ENCODE measurements at regions not wholly inside any gene's neighbourhood (a gene's known extent, or its start where the extent isn't known, plus 50 kb on each side); places are given as distances from the start of the nearest gene placed in this dataset.

- H3K4me1 ChIP-seq = no peaks in the 10 kb centered on the region
- H3K9me3 ChIP-seq = no peaks in the 10 kb centered on the region
- intact Hi-C loops (cut with DNase I; ENCODE audit: low total_unique reads) = no loop called here
- no peak for DNase-seq
- no peak overlapping the region for H3K4me3 ChIP-seq
- TF ChIP-seq CTCF (IDR thresholded peaks at IDR 0.05) (no peak), POLR2A (IDR thresholded peaks at IDR 0.05) (no peak)
- no peaks in the 10 kb centered on the region for H3K27me3 ChIP-seq
- H3K36me3 ChIP-seq = no peaks in the 10 kb centered on the region
- no peak overlapping the region for H3K27ac ChIP-seq
These were observed 227.7 kb upstream of the SNX2 start for GRCh38 chr5:122547219-122547618.

GRCh38 chr5:122547669-122548068, 227.2 kb upstream of the SNX2 start:
- Histone ChIP-seq H3K36me3 (no peaks in the 10 kb centered on the region), H3K4me3 (no peak overlapping the region), H3K27ac (no peak overlapping the region), H3K27me3 (no peaks in the 10 kb centered on the region), H3K9me3 (no peaks in the 10 kb centered on the region), H3K4me1 (no peaks in the 10 kb centered on the region)
- no peak for DNase-seq
- intact Hi-C loops (cut with DNase I; ENCODE audit: low total_unique reads) = no loop called here
- TF ChIP-seq CTCF (IDR thresholded peaks at IDR 0.05) (no peak), POLR2A (IDR thresholded peaks at IDR 0.05) (no peak)

GRCh38 chr5:122559676-122560075, 215.2 kb upstream of the SNX2 start:
- TF ChIP-seq POLR2A (IDR thresholded peaks at IDR 0.05) = no peak
- no peak for TF ChIP-seq CTCF (IDR thresholded peaks at IDR 0.05)
- H3K27me3 ChIP-seq = no peaks in the 10 kb centered on the region
- H3K27ac ChIP-seq = no peak overlapping the region
- no peaks in the 10 kb centered on the region for H3K9me3 ChIP-seq
- no peak for DNase-seq
- H3K4me3 ChIP-seq = no peak overlapping the region
- H3K4me1 ChIP-seq = no peaks in the 10 kb centered on the region
- no peaks in the 10 kb centered on the region for H3K36me3 ChIP-seq
- intact Hi-C loops (cut with DNase I; ENCODE audit: low total_unique reads) = no loop called here

- TF ChIP-seq CTCF (IDR thresholded peaks at IDR 0.05) = no peak
- no peak for TF ChIP-seq POLR2A (IDR thresholded peaks at IDR 0.05)
- DNase-seq = no peak
- Histone ChIP-seq H3K4me1 (no peaks in the 10 kb centered on the region), H3K27ac (no peak overlapping the region), H3K4me3 (no peak overlapping the region), H3K36me3 (no peaks in the 10 kb centered on the region), H3K27me3 (no peaks in the 10 kb centered on the region), H3K9me3 (no peaks in the 10 kb centered on the region)
- intact Hi-C loops (cut with DNase I; ENCODE audit: low total_unique reads) = no loop called here
These were observed 213.7 kb upstream of the SNX2 start for GRCh38 chr5:122561209-122561608.

- H3K27ac ChIP-seq = no peak overlapping the region
- intact Hi-C loops (cut with DNase I; ENCODE audit: low total_unique reads) = no loop called here
- TF ChIP-seq CTCF (IDR thresholded peaks at IDR 0.05) = no peak
- DNase-seq = no peak
- H3K27me3 ChIP-seq = no peaks in the 10 kb centered on the region
- H3K36me3 ChIP-seq = no peaks in the 10 kb centered on the region
- no peaks in the 10 kb centered on the region for H3K4me1 ChIP-seq
- no peak overlapping the region for H3K4me3 ChIP-seq
- no peaks in the 10 kb centered on the region for H3K9me3 ChIP-seq
These were observed 209.5 kb upstream of the SNX2 start for GRCh38 chr5:122565331-122565730.

Measured in uterus (tissue), 3 donors.